ENCODE measurements at regions not wholly inside any gene's neighbourhood (a gene's known extent, or its start where the extent isn't known, plus 50 kb on each side); places are given as distances from the start of the nearest gene placed in this dataset.

DNA sequence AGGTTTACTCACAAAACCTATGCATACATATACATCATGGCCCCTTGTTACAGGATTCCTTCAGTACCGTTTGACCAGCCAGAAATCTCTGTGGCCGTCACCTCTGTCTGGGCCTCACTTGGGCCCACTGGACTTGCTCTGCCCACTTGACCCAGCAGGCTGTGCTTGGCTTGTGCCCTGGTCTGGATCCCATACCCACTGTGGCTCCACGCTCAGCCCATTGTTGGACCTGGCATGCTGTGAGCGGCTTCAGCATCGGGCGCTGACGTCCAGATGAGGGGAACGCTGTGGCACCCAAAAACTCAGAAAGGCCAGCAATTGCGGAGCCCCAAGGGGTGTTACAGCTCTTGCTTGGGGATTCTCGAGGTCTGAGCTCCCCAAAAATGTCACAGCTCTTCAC is 733.6 kb downstream of the PLOD2 start:
- TF ChIP-seq CTCF (IDR thresholded peaks at IDR 0.05): no peak
- TF ChIP-seq POLR2A (IDR thresholded peaks at IDR 0.05): no peak
